ENCODE measurements at regions not wholly inside any gene's neighbourhood (a gene's known extent, or its start where the extent isn't known, plus 50 kb on each side); places are given as distances from the start of the nearest gene placed in this dataset.

DNA sequence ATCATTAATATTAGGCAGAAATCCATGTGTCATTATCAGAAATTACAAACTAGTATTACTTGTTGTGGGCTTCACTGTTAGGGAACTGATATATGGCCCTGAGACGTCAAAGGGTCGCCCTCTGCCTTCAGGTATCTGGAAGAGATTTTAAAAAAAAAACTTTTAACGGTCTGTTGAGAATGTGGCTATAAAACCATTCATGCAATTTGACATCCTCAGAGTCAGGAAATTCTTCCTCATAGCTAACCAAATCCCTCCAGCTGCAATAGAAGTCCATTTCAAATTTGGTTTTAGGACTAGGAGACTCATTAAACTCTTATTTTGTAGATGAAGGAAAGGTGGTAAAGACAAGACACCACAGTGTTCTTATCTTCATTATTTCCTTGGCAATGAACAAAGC is 194.2 kb upstream of the NOCT start:
- H3K27ac Mint-ChIP-seq = no peak overlapping the region
- H3K27me3 Mint-ChIP-seq = no peaks in the 10 kb centered on the region
- H3K9me3 Mint-ChIP-seq (ENCODE audit: low read depth) = peaks cover 5% of the 10 kb centered on the region
- no peak for TF ChIP-seq CTCF (IDR thresholded peaks at IDR 0.05; ENCODE audit: unreplicated experiment)
- DNase-seq (ENCODE audit: low spot score, unreplicated experiment) = no peak
- H3K4me3 Mint-ChIP-seq (ENCODE audit: low read depth) = no peak overlapping the region
- peaks cover 28% of the 10 kb centered on the region for H3K4me1 Mint-ChIP-seq (ENCODE audit: low read depth)
- H3K36me3 Mint-ChIP-seq (ENCODE audit: insufficient read depth) = no peaks in the 10 kb centered on the region

DNA sequence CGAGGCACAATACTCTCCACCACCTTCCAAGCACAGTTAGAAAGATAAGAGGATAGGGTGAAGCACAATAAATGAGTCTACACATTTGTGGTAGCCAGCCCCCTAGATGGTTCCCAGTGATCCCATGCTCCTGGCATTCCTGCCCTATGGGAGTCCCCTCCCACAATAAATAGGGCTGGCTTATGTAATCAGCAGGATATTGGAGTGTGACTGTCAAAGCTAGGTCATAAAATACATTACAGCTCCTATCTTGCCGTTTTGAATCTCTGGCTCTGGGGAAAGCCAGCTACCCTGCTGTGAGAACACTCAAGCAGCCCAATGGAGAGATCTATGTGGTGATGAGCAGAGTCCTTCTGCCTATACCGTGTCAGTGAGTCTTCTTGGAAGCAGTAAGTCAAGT is 198.7 kb upstream of the NOCT start:
- Mint-ChIP-seq H3K27ac (no peak overlapping the region), H3K4me3 (ENCODE audit: low read depth) (no peak overlapping the region), H3K27me3 (no peaks in the 10 kb centered on the region), H3K4me1 (ENCODE audit: low read depth) (peaks cover 7% of the 10 kb centered on the region), H3K9me3 (ENCODE audit: low read depth) (peaks cover 11% of the 10 kb centered on the region), H3K36me3 (ENCODE audit: insufficient read depth) (peaks cover 1% of the 10 kb centered on the region)
- no peak for DNase-seq (ENCODE audit: low spot score, unreplicated experiment)
- TF ChIP-seq CTCF (IDR thresholded peaks at IDR 0.05; ENCODE audit: unreplicated experiment) = no peak

DNA sequence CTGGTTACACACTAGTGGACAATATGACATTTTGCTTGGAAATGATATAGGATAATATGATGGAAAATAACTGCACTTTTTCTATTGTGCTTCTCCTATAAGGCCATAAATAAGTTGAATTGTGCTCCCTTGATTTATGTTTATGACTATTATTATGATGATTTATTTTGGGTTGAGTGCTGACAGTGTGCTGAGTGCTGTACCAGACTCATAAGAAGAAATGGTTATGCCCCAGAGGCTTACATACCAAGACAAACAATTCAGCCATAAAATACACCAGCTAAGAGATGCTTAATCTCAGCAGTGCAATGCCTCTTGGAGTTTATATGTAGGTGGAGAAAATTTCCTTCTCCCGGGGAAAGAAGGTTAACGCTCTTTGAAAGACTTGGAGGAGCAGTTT is 199.8 kb upstream of the NOCT start:
- Mint-ChIP-seq H3K4me3 (ENCODE audit: low read depth) (no peak overlapping the region), H3K27me3 (no peaks in the 10 kb centered on the region), H3K4me1 (ENCODE audit: low read depth) (peaks cover 7% of the 10 kb centered on the region), H3K9me3 (ENCODE audit: low read depth) (peaks cover 11% of the 10 kb centered on the region), H3K27ac (no peak overlapping the region), H3K36me3 (ENCODE audit: insufficient read depth) (peaks cover 1% of the 10 kb centered on the region)
- DNase-seq (ENCODE audit: low spot score, unreplicated experiment) = no peak
- no peak for TF ChIP-seq CTCF (IDR thresholded peaks at IDR 0.05; ENCODE audit: unreplicated experiment)

GRCh38 chr4:138805736-138806135 is 209.8 kb upstream of the NOCT start:
- H3K27me3 Mint-ChIP-seq = no peaks in the 10 kb centered on the region

GRCh38 chr4:138804711-138805110 is 210.9 kb upstream of the NOCT start:
- TF ChIP-seq CTCF (IDR thresholded peaks at IDR 0.05; ENCODE audit: unreplicated experiment) = no peak
- DNase-seq (ENCODE audit: low spot score, unreplicated experiment) = no peak
- Mint-ChIP-seq H3K36me3 (ENCODE audit: insufficient read depth) (no peaks in the 10 kb centered on the region), H3K4me3 (ENCODE audit: low read depth) (no peak overlapping the region), H3K9me3 (ENCODE audit: low read depth) (no peaks in the 10 kb centered on the region), H3K27ac (peak overlapping the region; percentile 68), H3K27me3 (no peaks in the 10 kb centered on the region), H3K4me1 (ENCODE audit: low read depth) (peaks cover 25% of the 10 kb centered on the region)

More at GRCh38 chr4:138805736-138806135, 209.8 kb upstream of the NOCT start:
- no peaks in the 10 kb centered on the region for H3K36me3 Mint-ChIP-seq (ENCODE audit: insufficient read depth)
- no peak for DNase-seq (ENCODE audit: low spot score, unreplicated experiment)
- H3K4me1 Mint-ChIP-seq (ENCODE audit: low read depth) = peaks cover 25% of the 10 kb centered on the region
- H3K9me3 Mint-ChIP-seq (ENCODE audit: low read depth) = no peaks in the 10 kb centered on the region
- TF ChIP-seq CTCF (IDR thresholded peaks at IDR 0.05; ENCODE audit: unreplicated experiment) = no peak
- no peak overlapping the region for H3K4me3 Mint-ChIP-seq (ENCODE audit: low read depth)
- no peak overlapping the region for H3K27ac Mint-ChIP-seq

Measured in progenitor cell of endocrine pancreas (in vitro differentiated cells).